Subcutaneous abdominal adipose tissue (tissue), 5 donors: ENCODE measurements at regions not wholly inside any gene's neighbourhood (a gene's known extent, or its start where the extent isn't known, plus 50 kb on each side); places are given as distances from the start of the nearest gene placed in this dataset.

ENCODE experiments used
- H3K27ac ChIP-seq: one replicate; pipeline ENCODE4 v1.7.0; 2013; ENCODE audit warnings: low read depth, mild to moderate bottlenecking, inconsistent platforms, low read length, moderate library complexity
- H3K27me3 ChIP-seq, 5 donors: one replicate each; pipeline ENCODE4 v1.7.0; 2013; ENCODE audit warnings: low read length in 5 of 5, inconsistent platforms in 1 of 5; ENCODE audit not compliant: control insufficient read depth in 5 of 5, insufficient read depth in 4 of 5
- H3K36me3 ChIP-seq, 5 donors: one replicate each; pipeline ENCODE4 v1.7.0; 2013; ENCODE audit warnings: low read length in 5 of 5; ENCODE audit not compliant: control insufficient read depth in 5 of 5, insufficient read depth in 5 of 5
- H3K4me1 ChIP-seq, 5 donors: one replicate each; pipeline ENCODE4 v1.7.0; 2013; ENCODE audit warnings: low read length in 5 of 5, mild to moderate bottlenecking in 3 of 5, moderate library complexity in 1 of 5; ENCODE audit not compliant: control insufficient read depth in 5 of 5, insufficient read depth in 5 of 5
- H3K4me3 ChIP-seq, 5 donors: one replicate each; pipeline ENCODE4 v1.7.0; 2013; ENCODE audit warnings: low read length in 5 of 5, low read depth in 1 of 5
- H3K9ac ChIP-seq, 5 donors: one replicate each; pipeline ENCODE4 v1.7.0; 2013; ENCODE audit warnings: low read length in 5 of 5, mild to moderate bottlenecking in 4 of 5, moderate library complexity in 3 of 5
- H3K9me3 ChIP-seq, 5 donors: one replicate each; pipeline ENCODE4 v1.7.0; 2013; ENCODE audit warnings: low read length in 5 of 5; ENCODE audit not compliant: control insufficient read depth in 5 of 5
- donor health status: healthy.
- donor health status: healthy.
- donor health status: healthy.
- donor health status: healthy.
- donor health status: healthy.

DNA sequence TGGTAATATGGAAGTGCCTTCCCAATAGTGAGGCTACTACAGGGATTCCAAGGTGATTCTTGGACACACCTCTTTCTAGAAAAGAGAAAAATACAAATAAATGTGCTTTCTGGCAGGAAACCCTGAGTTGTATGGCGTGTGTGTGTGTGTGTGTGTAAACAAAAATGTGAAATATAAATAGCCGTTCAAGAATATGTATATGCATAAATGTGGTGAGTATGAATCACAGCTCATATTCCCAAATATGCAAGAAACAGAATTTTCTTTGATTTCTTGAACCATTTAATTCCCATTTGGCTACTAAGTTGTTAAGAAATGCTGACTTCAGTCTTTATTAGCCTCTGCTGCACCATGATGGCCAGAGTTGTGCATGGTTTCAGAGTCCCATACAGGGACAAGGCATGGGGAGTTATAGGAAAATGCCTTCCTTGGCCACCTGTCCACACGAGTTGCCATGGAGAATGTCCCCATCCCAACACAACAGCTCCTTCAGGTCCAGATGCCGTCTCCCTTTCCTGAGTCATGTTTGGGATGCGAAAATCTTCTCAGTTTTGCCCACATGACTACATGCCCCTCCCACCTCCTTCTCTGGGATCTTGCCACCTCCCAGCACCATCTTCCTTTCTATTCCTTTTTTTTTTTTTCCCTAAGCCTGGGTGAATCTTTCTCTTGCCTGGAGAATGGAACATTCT, 312.4 kb upstream of the ECI2 start:
- peaks cover 0 to 13% (median 8%) of the 10 kb centered on the region in 5 donors for H3K4me1 ChIP-seq
- peaks cover 0 to 12% (median 4%) of the 10 kb centered on the region in 5 donors for H3K9me3 ChIP-seq
- H3K27me3 ChIP-seq = no peaks in the 10 kb centered on the region
- H3K4me3 ChIP-seq = no peak overlapping the region
- H3K9ac ChIP-seq = no peak overlapping the region
- H3K36me3 ChIP-seq = no peaks in the 10 kb centered on the region
- no peak overlapping the region for H3K27ac ChIP-seq

- Histone ChIP-seq H3K4me3 (peak overlapping the region in 2 of 5 donors; percentile 18 to 48), H3K9ac (peak overlapping the region in 1 of 5 donors; percentile 19), H3K4me1 (peaks cover 0 to 13% (median 8%) of the 10 kb centered on the region in 5 donors), H3K27ac (no peak overlapping the region), H3K27me3 (no peaks in the 10 kb centered on the region), H3K36me3 (no peaks in the 10 kb centered on the region), H3K9me3 (peaks cover 0 to 6% (median 2%) of the 10 kb centered on the region in 5 donors)
These were observed 311.6 kb upstream of the ECI2 start for GRCh38 chr6:4446982-4447381.

DNA sequence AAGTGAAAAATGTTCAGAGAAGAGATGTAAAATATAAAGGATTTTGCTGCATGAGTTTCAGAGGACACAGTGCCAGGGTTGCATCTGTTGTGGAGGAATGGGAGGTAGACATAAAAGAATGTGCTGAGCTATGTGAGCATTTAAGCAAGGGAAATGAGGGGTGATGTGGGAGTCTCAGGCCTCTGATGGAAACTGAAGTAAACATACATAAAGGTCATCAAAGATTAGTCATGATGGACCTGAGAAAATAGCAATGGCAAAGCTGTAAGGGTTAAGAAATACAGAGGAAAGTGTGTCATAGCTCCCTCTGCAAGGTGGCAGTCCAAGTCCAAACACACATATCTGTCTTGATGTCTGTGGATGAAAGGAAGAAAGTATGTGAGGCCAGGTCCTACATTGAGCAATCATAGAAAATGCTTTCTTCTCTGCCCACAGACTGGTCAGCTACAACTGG, 306.6 kb upstream of the ECI2 start:
- H3K27me3 ChIP-seq = no peaks in the 10 kb centered on the region
- H3K9ac ChIP-seq = no peak overlapping the region
- no peak overlapping the region for H3K4me3 ChIP-seq
- H3K27ac ChIP-seq = no peak overlapping the region
- H3K9me3 ChIP-seq = peaks cover 0 to 3% (median 0%) of the 10 kb centered on the region in 5 donors
- H3K36me3 ChIP-seq = no peaks in the 10 kb centered on the region
- H3K4me1 ChIP-seq = peaks cover 0 to 5% (median 2%) of the 10 kb centered on the region in 5 donors

DNA sequence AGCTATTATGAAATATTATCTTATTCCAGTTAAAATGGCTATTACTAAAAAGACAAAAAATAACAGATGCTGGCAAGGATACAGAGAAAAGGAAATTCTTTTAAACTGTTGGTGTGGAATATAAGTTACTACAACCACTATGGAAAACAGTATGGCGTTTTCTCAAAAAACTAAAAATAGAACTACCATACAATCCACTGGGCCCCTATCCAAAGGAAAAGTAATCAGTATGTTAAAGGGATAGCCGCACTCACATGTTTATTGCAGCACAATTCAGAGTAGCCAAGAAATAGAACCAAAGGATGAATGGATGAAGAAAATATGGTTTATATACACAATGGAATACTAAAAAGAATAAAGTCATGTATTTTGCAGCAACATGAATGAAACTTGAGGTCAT, 303.8 kb upstream of the ECI2 start:
- Histone ChIP-seq H3K27me3 (no peaks in the 10 kb centered on the region), H3K27ac (no peak overlapping the region), H3K9me3 (peaks cover 0 to 3% (median 0%) of the 10 kb centered on the region in 5 donors), H3K4me3 (no peak overlapping the region), H3K9ac (no peak overlapping the region), H3K4me1 (no peaks in the 10 kb centered on the region), H3K36me3 (no peaks in the 10 kb centered on the region)

DNA sequence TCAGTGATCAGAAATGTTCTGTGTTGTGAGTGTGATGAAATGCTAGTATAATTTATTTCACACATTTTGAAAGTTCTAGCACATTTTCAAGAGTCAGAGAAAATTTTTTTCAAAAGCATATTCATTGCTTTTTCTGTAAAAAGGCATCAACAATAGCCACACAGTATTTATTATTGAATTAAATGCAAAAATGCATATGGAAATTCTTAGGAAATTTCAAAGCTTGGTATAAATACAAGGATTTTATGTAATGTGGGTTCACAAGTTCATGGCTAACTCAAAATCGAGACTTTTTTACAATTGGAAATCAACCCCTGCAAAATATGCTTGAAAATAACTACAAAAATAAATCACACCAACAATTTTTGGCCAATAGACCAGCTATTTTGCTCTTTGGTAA, 302.0 kb upstream of the ECI2 start:
- H3K9me3 ChIP-seq = peaks cover 0 to 3% (median 0%) of the 10 kb centered on the region in 5 donors
- H3K4me3 ChIP-seq = no peak overlapping the region
- H3K36me3 ChIP-seq = no peaks in the 10 kb centered on the region
- no peaks in the 10 kb centered on the region for H3K4me1 ChIP-seq
- H3K27me3 ChIP-seq = no peaks in the 10 kb centered on the region
- H3K9ac ChIP-seq = no peak overlapping the region
- no peak overlapping the region for H3K27ac ChIP-seq

GRCh38 chr6:4435981-4436445, 300.6 kb upstream of the ECI2 start:
- no peak overlapping the region for H3K9ac ChIP-seq
- H3K27me3 ChIP-seq = no peaks in the 10 kb centered on the region
- no peak overlapping the region for H3K27ac ChIP-seq
- H3K4me1 ChIP-seq = no peaks in the 10 kb centered on the region
- no peak overlapping the region for H3K4me3 ChIP-seq
- H3K36me3 ChIP-seq = no peaks in the 10 kb centered on the region
- H3K9me3 ChIP-seq = peaks cover 0 to 3% (median 0%) of the 10 kb centered on the region in 5 donors

DNA sequence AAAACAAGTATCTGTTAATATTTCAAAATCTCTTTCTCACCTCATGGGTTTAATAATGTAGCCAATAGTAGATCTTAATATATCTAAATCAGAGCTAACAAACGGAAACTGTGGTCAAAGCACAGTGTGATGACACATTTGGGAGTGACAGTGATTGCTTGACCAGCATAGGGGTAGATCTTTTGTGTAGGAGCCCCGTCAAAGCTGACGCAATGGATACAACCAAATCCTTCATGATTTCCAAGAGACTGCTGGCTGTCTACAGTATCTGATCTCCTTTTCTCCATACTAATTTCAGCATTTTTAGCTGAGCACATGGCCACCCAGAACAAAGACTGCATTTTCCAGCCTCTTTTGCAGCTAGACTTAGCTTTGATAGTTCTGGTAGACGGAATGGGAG, 299.3 kb upstream of the ECI2 start:
- Histone ChIP-seq H3K27ac (no peak overlapping the region), H3K4me3 (no peak overlapping the region), H3K4me1 (no peaks in the 10 kb centered on the region), H3K9ac (no peak overlapping the region), H3K27me3 (no peaks in the 10 kb centered on the region), H3K9me3 (peaks cover under 1 to 6% (median 5%) of the 10 kb centered on the region in 5 donors), H3K36me3 (no peaks in the 10 kb centered on the region)

- H3K9ac ChIP-seq = no peak overlapping the region
- no peak overlapping the region for H3K27ac ChIP-seq
- no peaks in the 10 kb centered on the region for H3K27me3 ChIP-seq
- H3K4me1 ChIP-seq = peaks cover 0 to 1% (median 0%) of the 10 kb centered on the region in 5 donors
- H3K9me3 ChIP-seq = peaks cover 0 to 11% (median 8%) of the 10 kb centered on the region in 5 donors
- H3K36me3 ChIP-seq = no peaks in the 10 kb centered on the region
- H3K4me3 ChIP-seq = no peak overlapping the region
These were observed 297.8 kb upstream of the ECI2 start for GRCh38 chr6:4433199-4433598.

GRCh38 chr6:4426968-4427367, 291.6 kb upstream of the ECI2 start:
- Histone ChIP-seq H3K27me3 (no peaks in the 10 kb centered on the region), H3K4me3 (no peak overlapping the region), H3K9me3 (peaks cover 0 to 17% (median 8%) of the 10 kb centered on the region in 5 donors)

GRCh38 chr6:4421837-4422236, 286.5 kb upstream of the ECI2 start:
- Histone ChIP-seq H3K36me3 (no peaks in the 10 kb centered on the region), H3K27ac (no peak overlapping the region), H3K27me3 (no peaks in the 10 kb centered on the region), H3K9ac (no peak overlapping the region), H3K4me1 (no peaks in the 10 kb centered on the region), H3K4me3 (no peak overlapping the region), H3K9me3 (peaks cover 0 to 6% (median 0%) of the 10 kb centered on the region in 5 donors)

More at GRCh38 chr6:4426968-4427367, 291.6 kb upstream of the ECI2 start:
- Histone ChIP-seq H3K4me1 (peaks cover 0 to 1% (median 0%) of the 10 kb centered on the region in 5 donors), H3K27ac (no peak overlapping the region), H3K36me3 (no peaks in the 10 kb centered on the region), H3K9ac (no peak overlapping the region)
